ENCODE measurements at regions not wholly inside any gene's neighbourhood (a gene's known extent, or its start where the extent isn't known, plus 50 kb on each side); places are given as distances from the start of the nearest gene placed in this dataset.

- peaks cover 24% of the 10 kb centered on the region for H3K27me3 ChIP-seq (ENCODE audit: insufficient read depth, poor library complexity, severe bottlenecking)
- H3K27ac ChIP-seq (ENCODE audit: poor library complexity, severe bottlenecking): no peak overlapping the region
- no peak overlapping the region for H3K4me3 ChIP-seq (ENCODE audit: severe bottlenecking)
- no peaks in the 10 kb centered on the region for H3K9me3 ChIP-seq (ENCODE audit: severe bottlenecking)
- no peak for TF ChIP-seq CTCF (IDR thresholded peaks at IDR 0.05; ENCODE audit: poor library complexity, severe bottlenecking)
- ATAC-seq (ENCODE audit: low read depth) (no peak), DNase-seq (ENCODE audit: low spot score) (no peak)
- H3K36me3 ChIP-seq (ENCODE audit: low read depth): no peaks in the 10 kb centered on the region
- H3K4me1 ChIP-seq (ENCODE audit: insufficient read depth, poor library complexity, severe bottlenecking): no peaks in the 10 kb centered on the region
These were observed 843.1 kb upstream of the WWC1 start for GRCh38 chr5:167448376-167448775.

- no peak overlapping the region for H3K4me3 ChIP-seq (ENCODE audit: severe bottlenecking)
- no peaks in the 10 kb centered on the region for H3K9me3 ChIP-seq (ENCODE audit: severe bottlenecking)
- no peaks in the 10 kb centered on the region for H3K4me1 ChIP-seq (ENCODE audit: insufficient read depth, poor library complexity, severe bottlenecking)
- no peaks in the 10 kb centered on the region for H3K36me3 ChIP-seq (ENCODE audit: low read depth)
- peaks cover 11% of the 10 kb centered on the region for H3K27me3 ChIP-seq (ENCODE audit: insufficient read depth, poor library complexity, severe bottlenecking)
- ATAC-seq (ENCODE audit: low read depth) (no peak), DNase-seq (ENCODE audit: low spot score) (no peak)
- no peak overlapping the region for H3K27ac ChIP-seq (ENCODE audit: poor library complexity, severe bottlenecking)
- no peak for TF ChIP-seq CTCF (IDR thresholded peaks at IDR 0.05; ENCODE audit: poor library complexity, severe bottlenecking)
These were observed 840.4 kb upstream of the WWC1 start for GRCh38 chr5:167451076-167451475.

- no peaks in the 10 kb centered on the region for H3K9me3 ChIP-seq (ENCODE audit: severe bottlenecking)
- H3K36me3 ChIP-seq (ENCODE audit: low read depth): no peaks in the 10 kb centered on the region
- H3K4me3 ChIP-seq (ENCODE audit: severe bottlenecking): no peak overlapping the region
- no peak overlapping the region for H3K27ac ChIP-seq (ENCODE audit: poor library complexity, severe bottlenecking)
- no peak for ATAC-seq (ENCODE audit: low read depth)
- no peaks in the 10 kb centered on the region for H3K4me1 ChIP-seq (ENCODE audit: insufficient read depth, poor library complexity, severe bottlenecking)
- peaks cover 6% of the 10 kb centered on the region for H3K27me3 ChIP-seq (ENCODE audit: insufficient read depth, poor library complexity, severe bottlenecking)
- DNase-seq (ENCODE audit: low spot score): no peak
- no peak for TF ChIP-seq CTCF (IDR thresholded peaks at IDR 0.05; ENCODE audit: poor library complexity, severe bottlenecking)
These were observed 839.3 kb upstream of the WWC1 start for GRCh38 chr5:167452136-167452535.

GRCh38 chr5:167453246-167454030, 838.0 kb upstream of the WWC1 start:
- ATAC-seq (ENCODE audit: low read depth) (no peak), DNase-seq (ENCODE audit: low spot score) (no peak)
- no peak for TF ChIP-seq CTCF (IDR thresholded peaks at IDR 0.05; ENCODE audit: poor library complexity, severe bottlenecking)
- H3K27me3 ChIP-seq (ENCODE audit: insufficient read depth, poor library complexity, severe bottlenecking): no peaks in the 10 kb centered on the region
- no peak overlapping the region for H3K27ac ChIP-seq (ENCODE audit: poor library complexity, severe bottlenecking)
- H3K36me3 ChIP-seq (ENCODE audit: low read depth): no peaks in the 10 kb centered on the region
- no peaks in the 10 kb centered on the region for H3K4me1 ChIP-seq (ENCODE audit: insufficient read depth, poor library complexity, severe bottlenecking)
- H3K4me3 ChIP-seq (ENCODE audit: severe bottlenecking): no peak overlapping the region
- H3K9me3 ChIP-seq (ENCODE audit: severe bottlenecking): no peaks in the 10 kb centered on the region

- no peak overlapping the region for H3K27ac ChIP-seq (ENCODE audit: poor library complexity, severe bottlenecking)
- no peaks in the 10 kb centered on the region for H3K9me3 ChIP-seq (ENCODE audit: severe bottlenecking)
- TF ChIP-seq CTCF (IDR thresholded peaks at IDR 0.05; ENCODE audit: poor library complexity, severe bottlenecking): no peak
- no peaks in the 10 kb centered on the region for H3K4me1 ChIP-seq (ENCODE audit: insufficient read depth, poor library complexity, severe bottlenecking)
- H3K27me3 ChIP-seq (ENCODE audit: insufficient read depth, poor library complexity, severe bottlenecking): peaks cover 5% of the 10 kb centered on the region
- H3K4me3 ChIP-seq (ENCODE audit: severe bottlenecking): no peak overlapping the region
- ATAC-seq (ENCODE audit: low read depth) (no peak), DNase-seq (ENCODE audit: low spot score) (no peak)
- H3K36me3 ChIP-seq (ENCODE audit: low read depth): no peaks in the 10 kb centered on the region
These were observed 833.0 kb upstream of the WWC1 start for GRCh38 chr5:167458412-167458811.
